Activated CD8-positive, alpha-beta T cell treated with anti-CD3 and anti-CD28 coated beads for 36 hours (primary cell): ENCODE measurements at regions not wholly inside any gene's neighbourhood (a gene's known extent, or its start where the extent isn't known, plus 50 kb on each side); places are given as distances from the start of the nearest gene placed in this dataset.

ENCODE experiments used
- ATAC-seq: fragments of 200-7000 bp; cut with Tn5 transposase; one replicate; pipeline ENCODE4 v1.10.0; 2021; ENCODE audit warnings: mild to moderate bottlenecking, moderate library complexity
- CTCF ChIA-PET: fragments of 350-600 bp; sonication (Branson Sonifier 250); formaldehyde crosslinking; loops from one replicate; lab custom pipeline; 2021; ENCODE audit warnings: antibody characterized with exemption; lab: Charles Lee
- POLR2A ChIA-PET: fragments of 350-600 bp; sonication (Branson Sonifier 250); formaldehyde crosslinking; loops from one replicate; lab custom pipeline; 2021; ENCODE audit warnings: antibody characterized with exemption; lab: Charles Lee
- DNase-seq: peaks from one replicate; pipeline ENCODE4 v3.0.0-alpha.2; 2020
- H3K27ac Mint-ChIP-seq: one replicate; pipeline ENCODE4 v1.8.0; 2021; ENCODE audit warnings: mild to moderate bottlenecking, mixed read lengths
- H3K27me3 Mint-ChIP-seq: one replicate; pipeline ENCODE4 v1.8.0; 2021; ENCODE audit warnings: mixed read lengths
- H3K36me3 Mint-ChIP-seq: one replicate; pipeline ENCODE4 v1.8.0; 2021; ENCODE audit warnings: low read depth, mixed read lengths
- H3K4me1 Mint-ChIP-seq: one replicate; pipeline ENCODE4 v1.8.0; 2021; ENCODE audit warnings: low read depth, mixed read lengths
- H3K4me3 Mint-ChIP-seq: one replicate; pipeline ENCODE4 v1.8.0; 2021; ENCODE audit warnings: mild to moderate bottlenecking, moderate library complexity, mixed read lengths
- H3K9me3 Mint-ChIP-seq: one replicate; pipeline ENCODE4 v1.8.0; 2021; ENCODE audit warnings: mixed read lengths
- intact Hi-C: fragments of 100-400 bp; cut with micrococcal nuclease; formaldehyde crosslinking; loops from one replicate; pipeline ENCODE4 v1.10.0; 2022
- TF ChIP-seq, protein P1 (sequence below): fragments of 200-600 bp; IDR thresholded peaks from one replicate; pipeline ENCODE4 v1.8.0; 2022; ENCODE audit warnings: antibody characterized with exemption, mild to moderate bottlenecking

DNA sequence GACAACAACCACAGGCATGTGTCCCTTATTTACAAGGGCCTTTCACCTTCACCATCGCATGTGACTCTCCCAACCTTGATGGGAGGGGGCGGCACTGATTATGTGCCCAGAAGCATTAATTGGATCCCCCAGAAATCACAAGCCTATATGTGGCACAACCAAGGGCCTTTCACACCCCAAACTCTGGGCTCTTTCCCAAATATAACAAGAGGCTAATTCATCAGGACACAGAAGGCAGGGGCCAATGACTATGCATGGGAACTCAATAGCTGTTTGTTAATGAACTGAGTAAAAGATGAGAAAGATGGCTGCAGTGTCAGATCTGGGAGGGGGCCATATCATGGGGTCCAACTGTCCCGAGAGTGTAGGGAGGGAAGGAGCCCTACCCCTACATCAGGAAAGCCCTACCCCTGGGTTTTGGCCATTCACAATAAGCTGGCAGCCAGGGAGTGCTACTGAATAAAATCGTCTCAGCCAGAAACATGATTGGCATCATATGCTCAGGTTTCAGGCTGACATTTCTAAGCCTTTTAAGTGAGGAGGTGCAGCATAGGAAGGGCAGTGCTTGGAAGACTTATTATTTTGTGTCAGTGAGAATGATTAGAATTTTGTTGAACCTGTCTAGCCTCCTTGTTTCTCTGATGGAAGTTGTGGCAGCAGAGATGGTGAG is 814.4 kb upstream of the AMELY start:
- H3K9me3 Mint-ChIP-seq = no peaks in the 10 kb centered on the region
- TF ChIP-seq, protein P1, sequence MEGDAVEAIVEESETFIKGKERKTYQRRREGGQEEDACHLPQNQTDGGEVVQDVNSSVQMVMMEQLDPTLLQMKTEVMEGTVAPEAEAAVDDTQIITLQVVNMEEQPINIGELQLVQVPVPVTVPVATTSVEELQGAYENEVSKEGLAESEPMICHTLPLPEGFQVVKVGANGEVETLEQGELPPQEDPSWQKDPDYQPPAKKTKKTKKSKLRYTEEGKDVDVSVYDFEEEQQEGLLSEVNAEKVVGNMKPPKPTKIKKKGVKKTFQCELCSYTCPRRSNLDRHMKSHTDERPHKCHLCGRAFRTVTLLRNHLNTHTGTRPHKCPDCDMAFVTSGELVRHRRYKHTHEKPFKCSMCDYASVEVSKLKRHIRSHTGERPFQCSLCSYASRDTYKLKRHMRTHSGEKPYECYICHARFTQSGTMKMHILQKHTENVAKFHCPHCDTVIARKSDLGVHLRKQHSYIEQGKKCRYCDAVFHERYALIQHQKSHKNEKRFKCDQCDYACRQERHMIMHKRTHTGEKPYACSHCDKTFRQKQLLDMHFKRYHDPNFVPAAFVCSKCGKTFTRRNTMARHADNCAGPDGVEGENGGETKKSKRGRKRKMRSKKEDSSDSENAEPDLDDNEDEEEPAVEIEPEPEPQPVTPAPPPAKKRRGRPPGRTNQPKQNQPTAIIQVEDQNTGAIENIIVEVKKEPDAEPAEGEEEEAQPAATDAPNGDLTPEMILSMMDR = no peak
- ChIA-PET CTCF (no interaction called here), POLR2A (no interaction called here)
- no peak overlapping the region for H3K27ac Mint-ChIP-seq
- no peak for DNase-seq
- H3K36me3 Mint-ChIP-seq = no peaks in the 10 kb centered on the region
- ATAC-seq = no peak
- no peak overlapping the region for H3K4me3 Mint-ChIP-seq
- H3K4me1 Mint-ChIP-seq = peaks cover 4% of the 10 kb centered on the region
- no peaks in the 10 kb centered on the region for H3K27me3 Mint-ChIP-seq
- intact Hi-C loops = no loop called here

DNA sequence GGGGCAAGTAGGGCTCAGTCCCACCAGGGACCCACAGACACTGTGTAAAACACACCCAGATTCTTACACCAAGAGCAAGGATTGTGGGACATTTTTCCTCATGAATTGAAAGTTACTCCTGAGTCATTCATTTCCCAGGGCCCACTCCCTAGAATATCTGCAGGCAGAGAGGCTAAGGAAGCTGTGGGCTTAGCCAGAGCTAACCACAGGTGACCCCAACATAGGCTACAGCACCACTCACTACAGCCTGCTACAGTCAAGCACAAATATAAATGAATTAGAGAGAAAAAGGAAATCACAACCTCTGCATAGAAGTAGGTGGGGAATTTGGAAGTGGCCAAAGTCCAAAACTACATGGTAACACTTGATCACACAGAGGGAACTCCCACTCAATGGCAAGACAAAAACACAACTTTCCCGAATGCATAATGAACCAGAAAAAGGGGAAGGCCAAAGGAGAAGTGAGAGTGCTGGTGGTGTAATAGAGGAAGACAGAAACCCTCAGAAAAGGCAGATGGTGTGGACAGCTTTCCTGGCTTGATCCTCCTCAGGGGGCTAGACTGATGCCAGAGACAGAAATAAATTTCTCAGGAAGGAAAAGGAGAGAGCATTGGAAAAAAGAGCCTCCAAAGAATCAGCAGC is 812.6 kb upstream of the AMELY start:
- ATAC-seq (no peak), DNase-seq (no peak)
- Mint-ChIP-seq H3K4me1 (peaks cover 2% of the 10 kb centered on the region), H3K27me3 (no peaks in the 10 kb centered on the region), H3K27ac (no peak overlapping the region), H3K36me3 (no peaks in the 10 kb centered on the region), H3K9me3 (no peaks in the 10 kb centered on the region), H3K4me3 (no peak overlapping the region)
- TF ChIP-seq, protein P1 = no peak
- POLR2A ChIA-PET = no interaction called here
- CTCF ChIA-PET = no interaction called here
- intact Hi-C loops = no loop called here

GRCh38 chrY:7723127-7723526 is 811.6 kb upstream of the AMELY start:
- no peak overlapping the region for H3K27ac Mint-ChIP-seq
- no peaks in the 10 kb centered on the region for H3K36me3 Mint-ChIP-seq
- intact Hi-C loops = no loop called here
- no peak overlapping the region for H3K4me3 Mint-ChIP-seq
- DNase-seq = no peak
- H3K27me3 Mint-ChIP-seq = no peaks in the 10 kb centered on the region
- no peak for ATAC-seq
- H3K9me3 Mint-ChIP-seq = no peaks in the 10 kb centered on the region
- ChIA-PET POLR2A (no interaction called here), CTCF (no interaction called here)
- no peaks in the 10 kb centered on the region for H3K4me1 Mint-ChIP-seq
- TF ChIP-seq, protein P1 = no peak

DNA sequence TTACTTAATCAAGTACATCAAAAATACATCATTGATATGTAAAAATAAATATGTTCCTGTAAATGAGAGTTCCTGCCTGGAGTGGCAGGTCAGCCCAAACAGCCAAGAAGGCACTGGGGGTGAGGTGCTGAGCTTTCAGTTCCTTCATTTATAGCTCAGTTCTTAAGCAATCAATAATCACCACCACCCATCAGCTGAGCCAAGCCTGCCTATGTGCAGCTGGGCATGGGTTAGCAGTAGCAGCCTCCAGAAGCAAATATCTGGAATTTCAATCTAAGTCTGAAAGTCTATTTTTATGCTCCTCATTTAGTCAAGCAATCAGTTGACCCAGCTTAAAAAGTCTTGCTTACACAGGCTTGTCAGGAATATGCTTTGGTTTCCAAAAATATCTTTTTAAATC is 811.0 kb upstream of the AMELY start:
- ChIA-PET CTCF (no interaction called here), POLR2A (no interaction called here)
- Mint-ChIP-seq H3K4me1 (no peaks in the 10 kb centered on the region), H3K36me3 (no peaks in the 10 kb centered on the region), H3K27ac (no peak overlapping the region), H3K27me3 (no peaks in the 10 kb centered on the region), H3K4me3 (no peak overlapping the region), H3K9me3 (no peaks in the 10 kb centered on the region)
- TF ChIP-seq, protein P1 = no peak
- DNase-seq = no peak
- ATAC-seq = no peak
- intact Hi-C loops = no loop called here

- ChIA-PET POLR2A (no interaction called here), CTCF (no interaction called here)
- intact Hi-C loops = no loop called here
- DNase-seq = no peak
- Mint-ChIP-seq H3K27me3 (no peaks in the 10 kb centered on the region), H3K9me3 (no peaks in the 10 kb centered on the region), H3K27ac (no peak overlapping the region), H3K36me3 (no peaks in the 10 kb centered on the region), H3K4me3 (no peak overlapping the region), H3K4me1 (no peaks in the 10 kb centered on the region)
- no peak for ATAC-seq
- TF ChIP-seq, protein P1 = no peak
Measured at GRCh38 chrY:7720974-7721373, 809.4 kb upstream of the AMELY start.
